ENCODE measurements at regions not wholly inside any gene's neighbourhood (a gene's known extent, or its start where the extent isn't known, plus 50 kb on each side); places are given as distances from the start of the nearest gene placed in this dataset.
"Not testable (repeated sequence)": the region's sequence is repeated elsewhere in the genome, so short reads cannot be mapped to it uniquely, and the experiment has no call there.

- Histone ChIP-seq H3K9me3 (no peaks in the 10 kb centered on the region), H3K27me3 (no peaks in the 10 kb centered on the region), H3K27ac (no peak overlapping the region), H3K4me1 (no peaks in the 10 kb centered on the region), H3K4me3 (no peak overlapping the region), H3K36me3 (replicated peaks in 1 of 2; ENCODE audit: insufficient read depth in 1 of 2, low read depth in 2 of 2) (no peaks in the 10 kb centered on the region)
- intact Hi-C loops (cut with DNase I), result no loop called here
- DNase-seq, result no peak
- TF ChIP-seq CTCF (IDR thresholded peaks at IDR 0.05), result no peak
- TF ChIP-seq POLR2A (IDR thresholded peaks at IDR 0.05), result no peak
- ATAC-seq, result no peak
- 61 to 64% methylated on average over 5 of the region's 5 CpGs for WGBS, 2 donors
These were observed 2604.0 kb downstream of the PCDH9 start for GRCh38 chr13:64626105-64626504.

- H3K27me3 ChIP-seq, result no peaks in the 10 kb centered on the region
- H3K27ac ChIP-seq, result no peak overlapping the region
- no peaks in the 10 kb centered on the region for H3K4me1 ChIP-seq
- ATAC-seq (no peak), DNase-seq (no peak)
- intact Hi-C loops (cut with DNase I), result no loop called here
- no peaks in the 10 kb centered on the region for H3K9me3 ChIP-seq
- no peaks in the 10 kb centered on the region for H3K36me3 ChIP-seq (replicated peaks in 1 of 2; ENCODE audit: insufficient read depth in 1 of 2, low read depth in 2 of 2)
- no peak overlapping the region for H3K4me3 ChIP-seq
- TF ChIP-seq CTCF (IDR thresholded peaks at IDR 0.05) (no peak), POLR2A (IDR thresholded peaks at IDR 0.05) (no peak)
- WGBS, 2 donors, result 73 to 93% methylated on average over 4 of the region's 4 CpGs
These were observed 2612.9 kb downstream of the PCDH9 start for GRCh38 chr13:64617231-64617630.

GRCh38 chr13:64591971-64592370 lies 2638.2 kb downstream of the PCDH9 start:
- ATAC-seq (no peak), DNase-seq (no peak)
- no peak overlapping the region for H3K27ac ChIP-seq
- no peaks in the 10 kb centered on the region for H3K27me3 ChIP-seq
- H3K4me3 ChIP-seq, result no peak overlapping the region
- no peak for TF ChIP-seq CTCF (IDR thresholded peaks at IDR 0.05)
- TF ChIP-seq POLR2A (IDR thresholded peaks at IDR 0.05), result no peak
- no peaks in the 10 kb centered on the region for H3K36me3 ChIP-seq (replicated peaks in 1 of 2; ENCODE audit: insufficient read depth in 1 of 2, low read depth in 2 of 2)
- intact Hi-C loops (cut with DNase I), result no loop called here
- no peaks in the 10 kb centered on the region for H3K9me3 ChIP-seq
- H3K4me1 ChIP-seq, result no peaks in the 10 kb centered on the region

- ATAC-seq (no peak), DNase-seq (no peak)
- H3K4me1 ChIP-seq, result no peaks in the 10 kb centered on the region
- TF ChIP-seq POLR2A (IDR thresholded peaks at IDR 0.05), result no peak
- no peak for TF ChIP-seq CTCF (IDR thresholded peaks at IDR 0.05)
- H3K27ac ChIP-seq, result no peak overlapping the region
- intact Hi-C loops (cut with DNase I), result no loop called here
- H3K4me3 ChIP-seq, result no peak overlapping the region
- H3K27me3 ChIP-seq, result no peaks in the 10 kb centered on the region
- WGBS, 2 donors, result 48 to 50% methylated on average over 3 of the region's 3 CpGs
- no peaks in the 10 kb centered on the region for H3K9me3 ChIP-seq
- H3K36me3 ChIP-seq (replicated peaks in 1 of 2; ENCODE audit: insufficient read depth in 1 of 2, low read depth in 2 of 2), result no peaks in the 10 kb centered on the region
These were observed 2650.8 kb downstream of the PCDH9 start for GRCh38 chr13:64579331-64579730.

- ATAC-seq, result no peak
- Histone ChIP-seq H3K4me1 (no peaks in the 10 kb centered on the region), H3K27ac (no peak overlapping the region), H3K9me3 (no peaks in the 10 kb centered on the region), H3K36me3 (replicated peaks in 1 of 2; ENCODE audit: insufficient read depth in 1 of 2, low read depth in 2 of 2) (no peaks in the 10 kb centered on the region), H3K27me3 (no peaks in the 10 kb centered on the region), H3K4me3 (no peak overlapping the region)
- intact Hi-C loops (cut with DNase I), result no loop called here
- DNase-seq, result no peak
- TF ChIP-seq POLR2A (IDR thresholded peaks at IDR 0.05), result no peak
- TF ChIP-seq CTCF (IDR thresholded peaks at IDR 0.05), result no peak
These were observed 2661.4 kb downstream of the PCDH9 start for GRCh38 chr13:64568748-64569147.

- intact Hi-C loops (cut with DNase I); H3K4me3 ChIP-seq; H3K9me3 ChIP-seq; H3K36me3 ChIP-seq (replicated peaks in 1 of 2; ENCODE audit: insufficient read depth in 1 of 2, low read depth in 2 of 2); DNase-seq; ATAC-seq; H3K27ac ChIP-seq; H3K4me1 ChIP-seq; H3K27me3 ChIP-seq: not testable (repeated sequence)
- 76 to 78% methylated on average over 10 of the region's 10 CpGs for WGBS, 2 donors
These were observed 2672.1 kb downstream of the PCDH9 start for GRCh38 chr13:64558031-64558430.
